Nephron progenitor cell (in vitro differentiated cells): ENCODE measurements at regions not wholly inside any gene's neighbourhood (a gene's known extent, or its start where the extent isn't known, plus 50 kb on each side); places are given as distances from the start of the nearest gene placed in this dataset.

Experiments used
- DNase-seq: peaks from one replicate; pipeline ENCODE4 v3.0.0; 2021
- H3K27ac Mint-ChIP-seq: 2 replicates; pipeline ENCODE4 v1.8.0; 2021; ENCODE audit warnings: mild to moderate bottlenecking, moderate library complexity, mixed read lengths
- H3K27me3 Mint-ChIP-seq: 2 replicates; pipeline ENCODE4 v1.8.0; 2021; ENCODE audit warnings: mild to moderate bottlenecking, low read depth, mixed read lengths; ENCODE audit not compliant: poor library complexity
- H3K36me3 Mint-ChIP-seq: 2 replicates; pipeline ENCODE4 v1.8.0; 2021; ENCODE audit warnings: low read depth, mixed read lengths
- H3K4me1 Mint-ChIP-seq: 2 replicates; pipeline ENCODE4 v1.8.0; 2021; ENCODE audit warnings: mixed read lengths
- H3K4me3 Mint-ChIP-seq: 2 replicates; pipeline ENCODE4 v1.8.0; 2021; ENCODE audit warnings: mild to moderate bottlenecking, moderate library complexity, mixed read lengths
- H3K9me3 Mint-ChIP-seq: 2 replicates; pipeline ENCODE4 v1.8.0; 2021; ENCODE audit warnings: mild to moderate bottlenecking, moderate library complexity, mixed read lengths
- TF ChIP-seq, protein P1 (sequence below): fragments of 200-600 bp; sonication (generic); IDR thresholded peaks from 2 replicates; pipeline ENCODE4 v1.5.0; 2021; ENCODE audit warnings: antibody characterized with exemption

DNA sequence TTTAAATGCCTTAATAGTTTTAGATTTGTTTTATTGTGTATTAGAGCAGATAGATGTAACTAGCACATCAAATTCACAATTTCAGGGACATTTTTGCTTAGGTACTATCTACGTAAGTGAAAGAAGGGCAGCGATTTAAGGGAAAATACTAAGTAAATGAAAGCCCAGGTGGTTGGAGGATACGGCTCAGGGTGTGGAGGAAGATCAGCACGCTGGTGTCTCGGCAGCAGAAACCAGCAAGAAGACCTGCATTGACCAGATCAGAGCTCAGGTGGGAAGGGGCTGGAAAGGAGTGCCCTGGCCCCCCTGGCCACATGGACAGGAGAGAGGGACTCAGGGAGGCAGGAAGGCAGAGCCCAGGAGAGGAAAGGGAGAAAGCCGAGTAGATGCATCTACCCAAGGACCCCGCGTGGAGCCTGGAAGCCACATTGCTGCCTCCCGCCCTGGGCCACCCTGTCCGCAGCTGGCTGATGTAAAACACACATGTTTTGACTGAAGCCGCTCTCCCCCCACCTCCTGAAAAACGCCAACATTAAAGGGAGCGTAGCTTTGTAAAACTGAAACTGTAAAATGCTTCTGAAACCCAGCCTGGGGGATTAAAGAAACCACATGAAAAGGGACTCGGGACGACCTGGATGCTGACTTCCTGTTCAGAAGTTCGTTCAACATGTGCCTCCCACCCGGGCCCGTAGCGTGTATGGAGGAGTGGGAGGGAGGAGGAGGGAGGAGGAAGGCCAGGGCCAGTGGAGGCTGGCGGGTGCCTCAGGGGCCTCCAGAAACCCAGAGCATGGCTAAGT, 72.6 kb upstream of the TARDBP start:
- H3K9me3 Mint-ChIP-seq: no peaks in the 10 kb centered on the region
- TF ChIP-seq, protein P1, sequence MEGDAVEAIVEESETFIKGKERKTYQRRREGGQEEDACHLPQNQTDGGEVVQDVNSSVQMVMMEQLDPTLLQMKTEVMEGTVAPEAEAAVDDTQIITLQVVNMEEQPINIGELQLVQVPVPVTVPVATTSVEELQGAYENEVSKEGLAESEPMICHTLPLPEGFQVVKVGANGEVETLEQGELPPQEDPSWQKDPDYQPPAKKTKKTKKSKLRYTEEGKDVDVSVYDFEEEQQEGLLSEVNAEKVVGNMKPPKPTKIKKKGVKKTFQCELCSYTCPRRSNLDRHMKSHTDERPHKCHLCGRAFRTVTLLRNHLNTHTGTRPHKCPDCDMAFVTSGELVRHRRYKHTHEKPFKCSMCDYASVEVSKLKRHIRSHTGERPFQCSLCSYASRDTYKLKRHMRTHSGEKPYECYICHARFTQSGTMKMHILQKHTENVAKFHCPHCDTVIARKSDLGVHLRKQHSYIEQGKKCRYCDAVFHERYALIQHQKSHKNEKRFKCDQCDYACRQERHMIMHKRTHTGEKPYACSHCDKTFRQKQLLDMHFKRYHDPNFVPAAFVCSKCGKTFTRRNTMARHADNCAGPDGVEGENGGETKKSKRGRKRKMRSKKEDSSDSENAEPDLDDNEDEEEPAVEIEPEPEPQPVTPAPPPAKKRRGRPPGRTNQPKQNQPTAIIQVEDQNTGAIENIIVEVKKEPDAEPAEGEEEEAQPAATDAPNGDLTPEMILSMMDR: no peak
- no peak overlapping the region for H3K27ac Mint-ChIP-seq
- H3K27me3 Mint-ChIP-seq: peaks cover 55% of the 10 kb centered on the region
- H3K4me1 Mint-ChIP-seq: peaks cover 54% of the 10 kb centered on the region
- H3K36me3 Mint-ChIP-seq: no peaks in the 10 kb centered on the region
- H3K4me3 Mint-ChIP-seq: no peak overlapping the region
- no peak for DNase-seq

DNA sequence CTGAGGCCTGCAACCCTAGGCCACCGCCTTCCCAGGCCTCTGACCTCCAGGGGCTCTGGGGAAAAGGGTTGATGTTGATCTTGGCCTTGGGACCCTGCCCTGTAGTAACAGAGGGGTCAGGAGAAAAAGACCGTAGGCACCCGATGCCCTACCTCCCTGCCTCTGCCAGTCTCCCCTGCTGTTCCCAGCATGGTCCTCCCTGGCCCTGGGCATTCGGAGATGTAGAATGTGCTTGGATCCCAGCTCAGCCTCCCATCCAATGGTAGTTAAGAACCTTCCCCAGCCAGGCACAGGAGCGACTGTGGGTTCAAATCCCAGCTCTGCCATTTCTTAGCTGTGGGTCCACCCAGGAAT, 72.0 kb upstream of the TARDBP start:
- peaks cover 56% of the 10 kb centered on the region for H3K27me3 Mint-ChIP-seq
- no peaks in the 10 kb centered on the region for H3K9me3 Mint-ChIP-seq
- TF ChIP-seq, protein P1: no peak
- no peak overlapping the region for H3K4me3 Mint-ChIP-seq
- DNase-seq: no peak
- H3K27ac Mint-ChIP-seq: no peak overlapping the region
- no peaks in the 10 kb centered on the region for H3K36me3 Mint-ChIP-seq
- H3K4me1 Mint-ChIP-seq: peaks cover 56% of the 10 kb centered on the region

DNA sequence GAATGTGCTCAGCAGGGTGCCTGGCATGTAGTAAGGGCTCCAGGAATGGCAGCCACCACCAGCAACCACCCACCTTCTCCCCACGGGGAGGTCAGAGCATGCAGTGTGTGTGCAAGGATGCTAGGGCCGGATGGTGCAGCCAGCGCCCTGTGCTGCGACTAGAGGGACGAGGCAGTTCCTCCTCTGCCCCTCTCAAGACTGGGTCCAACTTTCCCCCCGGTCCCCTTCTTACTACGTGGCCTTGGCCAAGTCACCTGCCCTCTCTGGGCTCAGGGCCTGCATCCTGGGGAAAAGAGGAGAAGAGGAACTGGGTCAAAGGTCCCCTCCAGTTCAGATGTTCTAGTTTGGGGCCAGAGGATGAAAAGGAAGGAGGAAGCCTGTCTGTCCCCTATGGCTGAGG, 71.6 kb upstream of the TARDBP start:
- H3K27ac Mint-ChIP-seq: no peak overlapping the region
- H3K36me3 Mint-ChIP-seq: no peaks in the 10 kb centered on the region
- H3K27me3 Mint-ChIP-seq: peaks cover 56% of the 10 kb centered on the region
- DNase-seq: no peak
- TF ChIP-seq, protein P1: no peak
- H3K4me3 Mint-ChIP-seq: no peak overlapping the region
- no peaks in the 10 kb centered on the region for H3K9me3 Mint-ChIP-seq
- H3K4me1 Mint-ChIP-seq: peaks cover 60% of the 10 kb centered on the region

DNA sequence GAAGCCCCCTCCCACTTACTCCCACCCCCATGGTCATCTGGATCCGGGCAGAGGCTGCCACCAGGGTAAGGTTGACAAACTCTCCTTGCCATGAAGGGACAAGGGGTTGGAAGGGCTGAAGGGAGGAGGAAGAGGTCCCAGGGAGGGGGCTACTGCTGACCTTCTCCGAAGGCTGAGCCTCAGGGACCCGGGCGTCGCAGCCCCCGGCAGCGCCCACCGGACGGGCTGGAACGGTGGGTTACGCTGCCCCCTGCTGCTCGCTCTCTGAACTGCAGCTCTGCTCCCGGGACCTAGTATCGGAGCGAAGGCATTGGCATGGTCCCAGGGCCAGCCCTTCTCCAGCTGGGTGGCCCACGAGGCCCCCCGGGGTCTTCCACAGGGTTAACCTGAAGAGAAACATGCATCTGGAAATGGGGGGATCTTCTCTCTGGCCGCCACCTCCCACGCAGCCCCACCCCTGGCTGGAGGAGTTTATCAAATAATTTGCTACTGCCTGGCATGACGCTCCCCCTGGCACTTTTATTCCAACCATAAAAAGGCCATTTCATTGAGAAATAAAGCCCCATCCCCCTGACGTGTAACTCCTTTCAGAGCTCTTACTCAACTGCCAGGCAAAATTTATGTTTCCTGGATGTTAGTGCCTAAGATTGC, 70.4 kb upstream of the TARDBP start:
- no peak overlapping the region for H3K4me3 Mint-ChIP-seq
- peaks cover 51% of the 10 kb centered on the region for H3K27me3 Mint-ChIP-seq
- peak; percentile 89 for DNase-seq
- no peaks in the 10 kb centered on the region for H3K36me3 Mint-ChIP-seq
- TF ChIP-seq, protein P1: peak; percentile 96
- H3K27ac Mint-ChIP-seq: no peak overlapping the region
- H3K4me1 Mint-ChIP-seq: peaks cover 66% of the 10 kb centered on the region
- no peaks in the 10 kb centered on the region for H3K9me3 Mint-ChIP-seq

DNA sequence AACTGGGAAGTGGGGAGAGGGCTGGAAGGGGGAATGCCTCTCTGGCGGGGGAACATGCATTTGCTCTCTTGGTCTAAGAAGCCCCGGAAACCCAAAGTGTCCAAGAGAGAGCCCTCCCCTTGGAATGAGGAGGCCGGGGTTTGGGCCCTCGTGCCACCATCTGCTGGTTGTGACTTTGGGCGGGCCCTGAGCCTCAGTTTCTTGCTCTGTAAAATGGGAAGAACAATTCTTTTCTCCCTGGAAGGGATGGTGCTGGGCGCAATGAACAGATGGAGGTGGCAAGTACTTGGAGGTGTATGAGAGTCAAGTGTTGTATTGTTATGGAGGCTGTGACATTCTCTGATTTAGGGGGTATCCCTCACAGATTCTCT, 69.9 kb upstream of the TARDBP start:
- TF ChIP-seq, protein P1: no peak
- Mint-ChIP-seq H3K4me3 (no peak overlapping the region), H3K27ac (no peak overlapping the region), H3K27me3 (peaks cover 48% of the 10 kb centered on the region), H3K9me3 (no peaks in the 10 kb centered on the region), H3K4me1 (peaks cover 66% of the 10 kb centered on the region), H3K36me3 (no peaks in the 10 kb centered on the region)
- DNase-seq: no peak

DNA sequence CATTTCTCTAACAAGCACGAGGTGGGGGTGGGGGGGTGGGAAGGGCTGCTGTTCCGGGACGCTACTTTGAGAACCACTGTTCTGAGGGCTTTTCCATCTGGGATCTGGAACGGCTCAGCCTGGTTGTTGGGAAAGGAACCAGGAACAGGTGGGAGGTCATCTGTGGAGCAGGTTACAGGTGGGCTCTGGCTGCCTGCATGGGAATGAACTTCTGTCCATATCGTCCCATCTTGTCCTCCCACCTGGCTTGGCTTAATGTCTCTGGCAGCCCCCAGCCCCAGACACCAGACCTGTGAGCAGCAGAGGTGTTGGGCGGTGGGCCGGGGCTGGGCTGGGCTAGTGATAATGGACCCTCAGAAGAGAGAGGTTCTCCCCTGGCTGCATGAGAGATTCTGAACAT, 69.4 kb upstream of the TARDBP start:
- Mint-ChIP-seq H3K27ac (no peak overlapping the region), H3K4me1 (peaks cover 66% of the 10 kb centered on the region), H3K36me3 (no peaks in the 10 kb centered on the region), H3K4me3 (no peak overlapping the region), H3K9me3 (no peaks in the 10 kb centered on the region), H3K27me3 (peaks cover 48% of the 10 kb centered on the region)
- TF ChIP-seq, protein P1: no peak
- DNase-seq: no peak
